Prostate gland (tissue), 2 donors: ENCODE measurements at regions not wholly inside any gene's neighbourhood (a gene's known extent, or its start where the extent isn't known, plus 50 kb on each side); places are given as distances from the start of the nearest gene placed in this dataset.
A peak's percentile ranks its signal among the peaks of the same experiment; 100 is the strongest.

Source experiments
- DNase-seq: peaks from one replicate; pipeline ENCODE4 v3.0.0-alpha.2; 2019; ENCODE audit warnings: low spot score
- H3K27ac ChIP-seq, 2 donors: fragments of 200-600 bp; sonication (generic); 2 replicates each; pipeline ENCODE4 v1.5.1; 2017 to 2019
- H3K27me3 ChIP-seq: fragments of 200-600 bp; sonication (generic); replicated peaks from 2 replicates; pipeline ENCODE4 v1.5.1; 2019; ENCODE audit not compliant: insufficient read depth
- H3K36me3 ChIP-seq, 2 donors: fragments of 200-600 bp; sonication (generic); 1 replicate in 1 of 2; 2 replicates in 1 of 2; pipeline versions ENCODE4 v1.5.1 to v1.8.1; 2017 to 2019
- H3K4me1 ChIP-seq: fragments of 200-600 bp; sonication (generic); replicated peaks from 2 replicates; pipeline ENCODE4 v1.5.1; 2019
- H3K4me3 ChIP-seq, 2 donors: fragments of 200-600 bp; sonication (generic); 2 replicates each; pipeline ENCODE4 v1.5.1; 2017 to 2019
- H3K9me3 ChIP-seq: fragments of 200-600 bp; sonication (generic); 2 replicates; pipeline ENCODE4 v1.5.1; 2017
- CTCF ChIP-seq, 4 experiments: fragments of 200-600 bp in 2 of 4; fragments of 450-650 bp in 2 of 4; sonication (generic) in 2 of 4; IDR thresholded peaks; 1 replicate in 3 of 4; 2 replicates in 1 of 4; pipeline ENCODE4 v1.5.1; 2016 to 2019; ENCODE audit warnings: antibody characterized with exemption in 4 of 4, mild to moderate bottlenecking in 2 of 4, moderate library complexity in 2 of 4
- POLR2A ChIP-seq: fragments of 450-650 bp; IDR thresholded peaks from one replicate; pipeline ENCODE4 v1.6.1; 2016; ENCODE audit warnings: antibody characterized with exemption, mild to moderate bottlenecking
- POLR2AphosphoS5 ChIP-seq: sonication (generic); formaldehyde crosslinking; IDR thresholded peaks from one replicate; pipeline ENCODE4 v1.6.1; 2017; ENCODE audit warnings: antibody characterized with exemption
- WGBS: methylation state at CpG from one replicate; pipeline ENCODE4 v1.1.5; 2018; 5-methylcytosine and 5-hydroxymethylcytosine counted together
- intact Hi-C: fragments of 100-400 bp; cut with DNase I; formaldehyde crosslinking; loops from one replicate; pipeline ENCODE4 v1.14.2; 2022

GRCh38 chr1:193411215-193411614 lies 224.8 kb upstream of the B3GALT2 start:
- Histone ChIP-seq H3K4me1 (no peaks in the 10 kb centered on the region), H3K4me3 (no peak overlapping the region), H3K9me3 (no peaks in the 10 kb centered on the region), H3K27ac (no peak overlapping the region), H3K36me3 (no peaks in the 10 kb centered on the region), H3K27me3 (no peaks in the 10 kb centered on the region)
- no peak for TF ChIP-seq CTCF (IDR thresholded peaks at IDR 0.05)
- TF ChIP-seq POLR2A = no peak
- TF ChIP-seq POLR2AphosphoS5 = no peak
- DNase-seq = no peak
- WGBS = 68% methylated on average over 2 of the region's 2 CpGs
- intact Hi-C loops = no loop called here

DNA sequence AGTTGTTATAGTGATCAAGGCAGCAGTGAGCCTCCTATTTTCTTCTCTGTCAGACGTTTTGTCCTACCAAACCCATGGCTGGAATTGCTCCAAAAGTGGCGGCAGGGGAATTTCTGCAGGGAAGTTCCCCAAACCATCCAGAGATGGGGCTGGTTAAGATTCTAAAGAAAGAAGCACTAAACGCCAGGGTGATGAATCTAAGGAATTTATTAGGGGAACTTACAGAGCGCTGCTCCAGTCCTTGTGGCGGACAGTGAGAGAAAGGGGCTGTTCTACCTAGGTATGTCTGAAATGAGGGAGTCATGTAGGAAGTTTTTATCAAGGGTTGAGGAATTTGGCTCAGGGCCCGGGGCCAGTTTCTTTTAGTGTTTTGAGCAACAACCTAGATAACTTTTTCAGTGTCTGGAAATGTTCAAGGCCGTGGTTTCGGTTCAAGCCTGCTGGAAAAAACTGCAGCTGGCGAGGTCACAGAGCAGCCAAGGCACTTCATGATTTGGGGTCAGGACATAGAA lies 222.4 kb upstream of the B3GALT2 start:
- H3K4me1 ChIP-seq = no peaks in the 10 kb centered on the region
- H3K27ac ChIP-seq = peak overlapping the region in 1 of 2 donors; percentile 31
- no peaks in the 10 kb centered on the region for H3K9me3 ChIP-seq
- no peaks in the 10 kb centered on the region for H3K27me3 ChIP-seq
- DNase-seq = peak; percentile 28
- TF ChIP-seq POLR2A (no peak), CTCF (IDR thresholded peaks at IDR 0.05) (no peak), POLR2AphosphoS5 (no peak)
- intact Hi-C loops = no loop called here
- 25% methylated on average over 9 of the region's 9 CpGs for WGBS
- no peak overlapping the region for H3K4me3 ChIP-seq
- H3K36me3 ChIP-seq = no peaks in the 10 kb centered on the region

DNA sequence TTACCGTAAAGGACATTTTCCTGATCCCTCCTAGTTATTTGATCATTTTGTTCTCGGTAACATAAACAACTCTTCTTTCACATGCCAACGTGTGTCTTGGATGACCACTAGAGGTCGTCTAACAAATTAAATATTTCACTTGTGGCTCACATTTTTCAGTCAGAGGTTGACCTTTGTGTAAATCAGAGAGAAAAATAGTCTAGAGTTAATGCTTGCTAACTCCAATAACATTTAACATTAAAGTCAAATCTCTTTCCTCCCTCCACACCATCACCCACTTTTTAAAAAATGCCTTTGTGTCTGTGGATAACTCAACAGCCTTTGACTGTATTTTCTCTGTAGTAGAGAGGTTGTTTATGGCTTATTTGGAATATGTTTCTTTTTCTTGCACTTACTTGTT lies 220.5 kb upstream of the B3GALT2 start:
- Histone ChIP-seq H3K4me3 (no peak overlapping the region), H3K27me3 (no peaks in the 10 kb centered on the region), H3K4me1 (no peaks in the 10 kb centered on the region), H3K9me3 (no peaks in the 10 kb centered on the region), H3K27ac (no peak overlapping the region), H3K36me3 (no peaks in the 10 kb centered on the region)
- DNase-seq = no peak
- intact Hi-C loops = no loop called here
- TF ChIP-seq CTCF (IDR thresholded peaks at IDR 0.05) (peak; percentile 25 to 74 (median 68)), POLR2AphosphoS5 (peak; percentile 40), POLR2A (no peak)
- 3% methylated on average over 4 of the region's 4 CpGs for WGBS

GRCh38 chr1:193404236-193404635 lies 217.8 kb upstream of the B3GALT2 start:
- Histone ChIP-seq H3K27ac (no peak overlapping the region), H3K36me3 (no peaks in the 10 kb centered on the region), H3K4me3 (no peak overlapping the region), H3K27me3 (no peaks in the 10 kb centered on the region), H3K9me3 (no peaks in the 10 kb centered on the region), H3K4me1 (no peaks in the 10 kb centered on the region)
- intact Hi-C loops = no loop called here
- TF ChIP-seq POLR2AphosphoS5 (no peak), POLR2A (no peak), CTCF (IDR thresholded peaks at IDR 0.05) (no peak)
- no peak for DNase-seq
- WGBS = 96% methylated on average over 2 of the region's 2 CpGs

GRCh38 chr1:193402977-193403376 lies 216.6 kb upstream of the B3GALT2 start:
- WGBS = 92% methylated on average over 2 of the region's 2 CpGs
- Histone ChIP-seq H3K27ac (no peak overlapping the region), H3K9me3 (no peaks in the 10 kb centered on the region), H3K4me1 (no peaks in the 10 kb centered on the region), H3K27me3 (no peaks in the 10 kb centered on the region), H3K36me3 (no peaks in the 10 kb centered on the region), H3K4me3 (no peak overlapping the region)
- no peak for DNase-seq
- TF ChIP-seq CTCF (IDR thresholded peaks at IDR 0.05) = no peak
- TF ChIP-seq POLR2AphosphoS5 = no peak
- no peak for TF ChIP-seq POLR2A
- intact Hi-C loops = no loop called here
